NCI-H1417 (cell line): ENCODE measurements at regions not wholly inside any gene's neighbourhood (a gene's known extent, or its start where the extent isn't known, plus 50 kb on each side); places are given as distances from the start of the nearest gene placed in this dataset.
"Not testable (repeated sequence)": the region's sequence is repeated elsewhere in the genome, so short reads cannot be mapped to it uniquely, and the experiment has no call there.

Experiments
- DNase-seq, 3 experiments: peaks; one replicate each; lab custom pipeline; 2025; lab: John Stamatoyannopoulos, UW

GRCh38 chr9:85487872-85488271 is 253.9 kb downstream of the AGTPBP1 start:
- DNase-seq = no peak

DNA sequence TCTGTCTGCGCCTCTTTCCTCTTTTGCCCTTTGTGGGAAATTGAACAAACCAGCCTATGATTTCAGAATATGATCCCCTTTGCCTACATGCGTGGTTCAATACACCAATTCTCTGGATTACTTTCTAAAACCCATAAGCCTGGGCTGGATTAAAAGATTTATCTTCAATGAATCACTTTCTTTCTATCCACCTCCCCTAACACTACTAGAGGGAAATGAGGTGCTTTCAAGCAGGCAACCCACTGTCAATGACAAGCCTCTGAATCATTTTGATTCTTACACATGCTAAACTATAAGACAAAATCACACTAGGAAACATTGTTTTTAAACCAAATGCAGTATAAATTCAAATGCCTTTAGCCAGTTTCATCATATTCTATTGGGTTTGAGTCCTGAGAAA is 257.5 kb downstream of the AGTPBP1 start:
- no peak for DNase-seq

- DNase-seq = peak in 2 of 3 experiments; percentile 9 to 74
Measured at GRCh38 chr9:85483208-85483607, 258.5 kb downstream of the AGTPBP1 start.

GRCh38 chr9:85479305-85479704 is 262.4 kb downstream of the AGTPBP1 start:
- no peak for DNase-seq

- no peak for DNase-seq
Measured at GRCh38 chr9:85478847-85479246, 262.9 kb downstream of the AGTPBP1 start.

DNA sequence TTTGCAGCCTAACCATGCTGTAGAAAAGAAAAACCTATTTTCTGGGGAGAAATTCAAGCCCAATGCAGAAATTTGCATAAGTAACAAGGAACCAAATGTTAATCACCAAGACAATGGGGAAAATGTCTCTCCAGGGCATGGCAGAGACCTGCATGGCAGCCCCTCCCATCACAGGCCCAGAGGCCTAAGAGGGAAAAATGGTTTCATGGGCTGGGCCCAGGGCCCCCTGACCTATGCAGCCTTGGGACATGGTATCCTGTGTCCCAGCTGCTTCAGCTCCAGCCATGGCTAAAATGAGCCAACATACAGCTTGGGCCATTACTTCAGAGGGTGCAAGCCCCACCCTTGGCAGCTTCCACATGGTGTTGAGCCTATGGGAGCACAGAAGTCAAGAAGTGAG is 266.9 kb downstream of the AGTPBP1 start:
- DNase-seq = not testable (repeated sequence)

DNA sequence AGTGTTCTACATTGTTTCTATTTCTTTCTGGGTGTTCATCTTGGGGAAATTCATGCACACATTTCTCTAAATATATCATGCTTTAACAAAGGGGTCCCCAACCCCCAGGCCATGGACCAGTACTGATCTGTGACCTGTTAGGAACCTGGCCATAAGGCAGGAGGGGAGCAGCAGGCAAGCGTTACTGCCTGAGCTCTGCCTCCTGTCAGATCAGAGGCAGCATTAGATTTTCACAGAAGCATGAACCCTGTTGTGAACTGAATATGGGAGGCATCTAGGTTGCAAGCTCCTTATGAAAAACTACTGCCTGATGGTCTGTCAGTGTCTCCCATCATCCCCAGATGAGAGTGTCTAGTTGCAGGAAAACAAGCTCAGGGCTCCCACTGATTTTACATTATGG is 270.0 kb downstream of the AGTPBP1 start:
- no peak for DNase-seq

GRCh38 chr9:85469041-85469440 is 272.7 kb downstream of the AGTPBP1 start:
- DNase-seq = no peak

DNA sequence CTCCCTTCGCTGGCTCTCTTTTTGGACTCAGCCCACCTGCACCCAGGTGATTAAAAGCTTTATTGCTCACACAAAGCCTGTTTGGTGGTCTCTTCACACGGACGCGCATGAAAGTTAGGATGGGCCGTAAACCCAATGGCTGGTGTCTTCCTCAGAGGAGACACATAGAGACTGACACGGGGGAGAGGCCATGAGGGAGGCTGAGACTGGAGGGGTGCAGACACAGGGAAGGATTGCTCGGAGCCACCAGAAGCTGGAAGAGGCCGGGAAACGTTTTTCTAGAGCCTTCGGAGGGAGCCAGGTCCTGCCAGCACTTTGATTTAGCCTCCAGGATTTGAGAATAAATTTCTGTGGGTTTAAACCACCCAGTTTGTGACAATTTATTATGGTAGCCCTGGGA is 274.9 kb downstream of the AGTPBP1 start:
- DNase-seq = no peak

DNA sequence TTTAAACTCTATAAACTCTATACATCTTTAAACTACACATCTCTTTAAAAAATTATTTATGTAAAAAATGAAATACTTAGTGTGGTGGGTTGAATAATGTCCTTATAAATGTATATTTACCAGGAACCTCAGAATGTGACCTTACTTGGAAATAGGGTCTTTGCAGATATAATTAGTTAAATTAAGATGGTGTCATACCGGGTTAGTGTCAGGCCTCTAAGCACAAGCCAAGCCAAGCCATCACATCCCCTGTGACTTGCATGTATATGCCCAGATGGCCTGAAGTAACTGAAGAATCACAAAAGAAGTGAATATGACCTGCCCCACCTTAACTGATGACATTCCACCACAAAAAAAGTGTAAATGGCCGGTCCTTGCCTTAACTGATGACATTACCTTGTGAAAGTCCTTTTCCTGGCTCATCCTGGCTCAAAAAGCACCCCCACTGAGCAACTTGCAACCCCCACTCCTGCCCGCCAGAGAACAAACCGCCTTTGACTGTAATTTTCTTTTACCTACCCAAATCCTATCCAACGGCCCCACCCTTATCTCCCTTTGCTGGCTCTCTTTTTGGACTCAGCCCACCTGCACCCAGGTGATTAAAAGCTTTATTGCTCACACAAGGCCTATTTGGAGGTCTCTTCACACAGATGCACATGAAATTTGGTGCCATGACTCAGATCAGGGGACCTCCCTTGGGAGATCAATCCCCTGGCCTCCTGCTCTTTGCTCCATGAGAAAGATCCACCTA is 283.5 kb downstream of the AGTPBP1 start:
- not testable (repeated sequence) for DNase-seq

GRCh38 chr9:85453850-85454249 is 287.9 kb downstream of the AGTPBP1 start:
- DNase-seq = no peak

DNA sequence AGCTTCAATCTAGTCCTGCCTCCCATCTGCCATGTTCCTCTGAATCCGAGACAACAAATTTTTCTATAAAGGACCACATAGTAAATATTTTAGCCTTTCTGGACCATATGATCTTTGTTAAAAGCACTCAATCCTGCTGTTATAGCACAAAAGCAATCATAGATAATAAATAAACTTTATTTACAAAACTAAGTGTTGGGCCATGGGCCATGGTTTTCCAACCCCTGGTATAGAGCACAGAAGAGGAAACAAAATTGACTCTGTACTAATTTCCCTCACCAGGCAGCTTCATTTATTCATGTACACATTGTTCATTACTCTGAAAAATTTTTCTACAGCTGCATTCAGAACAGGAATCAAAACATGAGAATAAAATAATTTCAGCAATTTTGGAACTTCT is 288.9 kb downstream of the AGTPBP1 start:
- no peak for DNase-seq

DNA sequence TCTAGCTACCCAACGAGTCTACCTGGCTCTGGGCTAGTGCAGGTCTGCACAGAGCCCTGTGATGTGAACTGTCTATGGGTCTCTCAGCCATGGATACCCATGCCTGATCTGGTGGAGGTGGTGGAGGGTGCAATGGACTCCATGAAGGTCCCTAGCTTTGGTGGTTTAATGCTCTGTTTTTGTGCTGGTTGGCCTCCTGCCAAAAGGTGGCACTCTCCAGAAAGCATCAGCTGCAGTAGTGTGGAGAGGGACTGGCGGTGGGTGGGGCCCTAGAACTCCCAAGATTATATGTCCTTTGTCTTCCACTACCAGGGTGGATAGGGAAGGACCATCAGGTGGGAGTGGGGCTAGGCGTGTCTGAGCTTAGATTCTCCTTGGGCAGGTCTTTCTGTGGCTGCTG is 290.1 kb downstream of the AGTPBP1 start:
- DNase-seq = no peak

DNA sequence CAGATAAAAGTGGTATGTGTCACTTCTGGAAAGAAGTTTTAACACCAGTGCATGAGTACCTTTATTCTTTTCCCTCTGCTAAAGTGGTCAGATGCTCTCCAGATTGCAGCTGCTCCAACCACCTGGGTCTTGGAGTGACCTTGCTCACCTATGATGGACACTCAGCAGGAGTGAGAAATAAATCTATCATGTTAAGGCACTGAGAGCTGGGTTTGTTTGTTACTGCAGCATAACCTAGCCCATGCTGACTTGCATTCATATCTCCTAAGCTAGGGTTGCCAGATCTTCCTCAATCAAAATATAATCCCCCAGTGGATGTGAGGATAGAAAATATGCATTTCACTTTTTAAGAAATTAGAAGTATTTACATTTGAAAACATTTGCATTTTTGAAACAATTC is 295.9 kb downstream of the AGTPBP1 start:
- DNase-seq = no peak

- no peak for DNase-seq
Measured at GRCh38 chr9:85444243-85444642, 297.5 kb downstream of the AGTPBP1 start.

- DNase-seq = no peak
Measured at GRCh38 chr9:85443190-85443598, 298.6 kb downstream of the AGTPBP1 start.

DNA sequence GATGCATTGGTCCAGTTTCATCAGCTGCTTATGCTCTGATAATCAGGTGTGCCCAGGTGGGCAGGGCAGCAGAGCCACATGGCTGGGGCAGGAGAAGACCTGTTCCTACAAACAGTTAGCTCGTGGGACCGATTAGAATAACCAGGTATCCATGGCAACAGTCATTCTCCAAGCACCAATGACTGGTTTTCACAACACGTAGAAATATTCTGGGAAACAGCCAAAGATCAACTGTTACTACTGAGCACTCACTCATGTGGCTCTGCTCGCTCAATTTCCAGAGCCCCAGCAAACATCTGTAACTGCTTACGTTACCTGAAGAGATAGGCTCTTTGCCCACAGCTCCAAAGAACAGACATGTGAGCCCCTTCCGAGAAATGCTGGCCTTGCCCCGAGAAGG is 302.0 kb downstream of the AGTPBP1 start:
- no peak for DNase-seq

GRCh38 chr9:85433956-85434355 is 307.8 kb downstream of the AGTPBP1 start:
- DNase-seq = not testable (repeated sequence)

DNA sequence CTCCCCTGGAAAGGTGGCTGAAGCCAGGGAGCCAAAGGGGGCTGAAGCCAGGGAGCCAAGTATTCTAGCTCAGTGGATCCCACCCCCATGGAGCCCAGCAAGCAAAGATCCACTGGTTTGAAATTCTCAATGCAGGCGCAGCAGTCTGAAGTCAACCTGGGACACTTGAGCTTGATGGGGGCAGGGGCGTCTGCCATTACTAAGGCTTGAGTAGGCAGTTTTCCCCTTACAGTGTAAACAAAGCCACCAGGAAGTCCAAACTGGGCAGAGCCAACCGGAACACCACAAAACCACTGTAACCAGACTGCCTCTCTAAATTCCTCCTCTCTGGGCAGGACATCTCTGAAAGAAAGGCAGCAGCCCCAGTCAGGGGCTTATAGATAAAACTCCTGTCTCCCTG is 308.2 kb downstream of the AGTPBP1 start:
- not testable (repeated sequence) for DNase-seq

- DNase-seq = no peak
Measured at GRCh38 chr9:85433046-85433445, 308.7 kb downstream of the AGTPBP1 start.

- no peak for DNase-seq
Measured at GRCh38 chr9:85432599-85432998, 309.2 kb downstream of the AGTPBP1 start.

DNA sequence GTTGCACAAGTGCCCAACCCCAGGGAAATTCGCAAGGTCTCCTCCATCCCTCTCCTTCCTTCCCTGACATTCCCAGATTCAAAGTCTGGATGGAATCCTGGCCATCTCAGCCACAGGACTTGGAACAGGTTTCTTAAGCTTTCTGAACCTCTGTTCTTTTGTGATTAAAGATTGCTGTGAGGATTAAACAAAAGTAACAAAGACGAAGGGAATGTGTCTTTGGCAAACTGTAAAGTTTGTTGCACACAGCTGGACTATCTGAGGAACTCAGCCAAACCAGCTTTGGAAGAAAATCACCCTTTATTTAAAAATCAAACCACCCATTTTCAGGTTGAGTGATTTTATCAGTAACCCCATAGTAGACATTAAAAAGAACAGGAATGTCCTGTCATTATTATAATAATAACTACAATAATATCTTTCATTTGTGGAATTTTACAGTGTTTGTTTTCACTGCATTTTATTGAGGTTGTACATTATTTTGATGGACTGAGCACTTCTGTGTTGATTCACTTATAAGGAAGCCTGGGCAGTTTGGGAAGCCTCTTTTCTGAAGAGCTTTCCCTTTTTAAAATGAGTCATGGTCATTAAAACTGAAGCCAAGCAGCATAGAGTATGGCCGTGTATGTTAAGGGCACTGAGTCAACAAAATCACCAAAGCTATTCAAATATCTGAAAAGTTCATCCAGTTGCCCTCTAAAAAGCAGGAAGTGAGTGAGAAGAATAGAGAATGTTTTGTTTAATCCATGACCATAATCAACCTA is 310.2 kb downstream of the AGTPBP1 start:
- peak in 1 of 3 experiments; percentile 44 for DNase-seq

DNA sequence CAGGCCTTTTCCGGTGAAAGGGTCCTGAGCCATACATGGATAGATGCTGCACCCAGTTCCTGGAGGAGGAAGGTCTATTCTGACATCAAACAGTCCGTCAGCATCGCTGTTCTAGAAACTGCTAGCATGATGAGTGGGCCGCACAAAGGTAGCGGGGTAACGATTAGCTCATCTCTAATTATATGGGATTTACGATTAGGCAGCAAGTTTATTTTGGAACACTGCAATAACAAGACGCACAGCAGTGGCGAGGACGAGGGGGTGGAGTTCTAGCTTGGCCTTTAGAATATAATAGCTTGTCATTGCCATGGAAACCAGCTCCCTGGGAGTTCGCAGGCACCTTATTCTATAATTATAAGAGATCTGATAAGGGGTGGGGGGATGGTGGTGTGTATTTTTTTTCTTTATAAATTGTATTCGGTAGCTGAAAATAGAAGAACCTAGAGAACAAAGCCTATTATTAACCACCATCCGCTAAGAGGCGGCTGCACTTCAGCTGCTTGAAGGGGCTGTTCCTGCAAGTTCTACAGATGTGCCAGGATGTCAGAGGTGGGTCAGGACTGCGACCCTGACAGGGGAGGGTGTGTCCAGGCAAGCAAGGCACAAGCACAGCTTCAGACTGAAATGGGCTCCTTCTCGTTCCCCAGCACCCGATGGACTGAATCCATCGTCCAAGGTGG is 311.0 kb downstream of the AGTPBP1 start:
- peak in 2 of 3 experiments; percentile 88 to 98 for DNase-seq
